OCI-M2 (cell line): ENCODE measurements at regions not wholly inside any gene's neighbourhood (a gene's known extent, or its start where the extent isn't known, plus 50 kb on each side); places are given as distances from the start of the nearest gene placed in this dataset.
"Not testable (repeated sequence)": the region's sequence is repeated elsewhere in the genome, so short reads cannot be mapped to it uniquely, and the experiment has no call there.

Source experiments
- DNase-seq: peaks from one replicate; lab custom pipeline; 2025; ENCODE audit not compliant: unreplicated experiment; lab: John Stamatoyannopoulos, UW

DNA sequence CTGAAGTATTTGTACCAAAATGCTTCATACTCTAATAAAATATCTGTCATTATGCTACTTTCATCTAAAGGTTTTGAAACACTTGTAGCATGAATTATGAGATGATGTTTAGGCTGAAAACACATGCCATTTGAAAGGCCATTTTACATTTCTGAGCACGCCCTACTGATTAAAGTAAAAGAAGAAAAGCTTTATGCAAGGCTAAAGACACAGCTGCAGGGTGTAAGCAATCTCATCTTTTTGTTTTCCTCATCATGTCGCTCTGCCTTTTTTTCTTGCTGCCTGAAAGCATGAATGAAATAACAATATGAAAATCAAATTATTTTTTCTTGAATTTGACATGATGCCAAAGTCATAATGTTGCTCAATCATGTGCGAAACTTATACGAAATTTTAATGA is 148.6 kb upstream of the ARG1 start:
- DNase-seq: no peak

DNA sequence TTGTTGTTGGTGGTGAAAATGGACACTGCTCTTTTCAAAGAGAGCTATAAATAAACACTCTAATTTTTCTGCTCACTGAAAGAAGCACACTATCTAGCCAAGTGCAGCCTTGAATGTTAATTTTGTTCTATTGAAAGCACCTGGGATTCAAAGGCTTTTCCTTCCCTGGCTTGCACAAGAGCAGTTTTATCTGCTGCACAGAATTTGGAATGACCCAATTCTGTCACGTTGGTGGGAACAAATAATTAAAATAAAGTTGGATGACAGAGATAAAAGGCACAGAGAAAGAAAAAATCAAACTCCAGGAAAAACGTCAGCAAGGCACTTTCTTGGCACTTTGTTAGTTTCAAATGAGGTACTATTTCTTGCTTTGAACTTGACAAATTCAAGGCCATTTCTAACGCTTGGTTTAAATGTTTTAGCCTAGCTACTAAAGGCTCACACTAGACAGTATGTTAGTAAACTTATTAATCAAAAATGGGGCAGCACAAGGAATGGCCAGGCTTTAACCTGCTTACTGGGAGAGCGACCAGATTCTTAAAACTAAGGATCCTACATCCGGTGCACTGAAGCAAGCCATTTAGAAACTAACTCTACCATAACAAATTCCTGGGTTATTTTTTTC is 145.5 kb upstream of the ARG1 start:
- no peak for DNase-seq

DNA sequence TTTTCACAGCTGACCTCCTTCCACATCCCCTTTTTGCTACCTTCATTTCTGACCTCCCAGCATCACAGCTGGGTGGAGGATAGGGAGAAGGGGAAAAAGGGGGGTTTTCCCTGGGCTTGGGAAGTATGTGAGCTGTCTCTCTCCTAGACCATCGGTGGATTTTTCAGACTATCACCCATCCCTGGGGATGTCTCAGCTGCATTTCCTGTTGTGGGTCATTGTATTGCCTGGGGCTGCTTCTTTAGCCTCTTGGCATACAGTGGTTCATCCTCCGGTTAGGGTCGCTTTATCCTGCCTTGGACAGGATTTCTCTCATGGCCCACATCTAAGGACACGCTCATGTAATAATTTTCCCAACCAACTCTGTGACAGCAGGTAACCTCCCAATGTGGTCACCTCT is 142.5 kb upstream of the ARG1 start:
- DNase-seq: no peak

DNA sequence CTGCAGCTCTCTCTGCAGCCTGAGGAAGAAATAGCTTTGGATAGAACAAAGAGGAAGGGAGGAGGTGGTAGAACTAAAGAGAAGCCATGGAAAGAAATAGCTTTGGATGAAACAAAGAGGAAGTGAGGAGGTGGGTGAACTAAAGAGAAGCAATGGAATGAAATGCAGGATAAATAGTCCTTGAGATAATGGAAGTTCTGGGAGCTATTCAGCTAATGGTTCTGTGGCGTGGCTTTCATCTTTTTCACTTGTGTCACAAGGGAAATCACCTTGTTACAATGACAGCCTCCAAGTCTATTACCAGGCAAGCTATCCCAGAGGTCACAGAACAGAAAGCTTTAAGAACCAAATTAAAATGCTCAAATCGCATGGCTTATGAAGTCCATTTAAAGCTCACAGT is 141.3 kb upstream of the ARG1 start:
- DNase-seq: no peak

DNA sequence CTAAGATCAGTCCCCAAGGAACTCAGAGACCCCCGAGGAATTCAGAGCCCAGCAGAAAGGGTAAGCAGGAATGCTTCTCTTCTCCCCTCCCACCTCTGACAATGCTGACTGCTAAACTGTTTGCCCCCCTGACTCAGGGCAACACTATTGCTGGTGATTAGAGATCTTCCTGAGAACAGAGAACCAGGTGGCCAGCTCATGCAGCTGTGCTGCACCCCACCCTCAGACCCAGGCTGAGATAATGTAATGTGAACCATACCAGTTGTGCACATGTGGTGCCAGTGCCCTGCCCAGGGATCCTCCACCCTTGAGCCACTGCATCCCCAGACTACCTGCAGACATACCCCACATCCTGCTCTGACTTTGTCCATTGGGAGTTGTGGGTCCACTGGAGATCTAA is 139.1 kb upstream of the ARG1 start:
- DNase-seq: no peak

DNA sequence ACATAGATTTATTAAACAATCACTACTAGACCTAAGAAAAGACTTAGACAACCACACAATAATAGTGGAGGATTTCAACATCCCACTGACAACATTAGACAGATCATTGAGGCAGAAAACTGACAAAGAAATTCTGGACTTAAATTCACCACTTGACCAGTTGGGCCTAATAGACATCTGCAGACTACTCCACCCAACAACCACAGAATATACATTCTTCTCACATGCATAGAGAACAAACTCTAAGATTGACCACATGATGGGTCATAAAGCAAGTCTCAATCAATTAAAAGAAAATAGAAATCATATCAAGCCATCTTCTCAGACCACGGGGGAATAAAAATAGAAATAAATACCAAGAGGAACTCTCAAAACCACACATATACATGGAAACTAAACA is 136.7 kb upstream of the ARG1 start:
- no peak for DNase-seq

DNA sequence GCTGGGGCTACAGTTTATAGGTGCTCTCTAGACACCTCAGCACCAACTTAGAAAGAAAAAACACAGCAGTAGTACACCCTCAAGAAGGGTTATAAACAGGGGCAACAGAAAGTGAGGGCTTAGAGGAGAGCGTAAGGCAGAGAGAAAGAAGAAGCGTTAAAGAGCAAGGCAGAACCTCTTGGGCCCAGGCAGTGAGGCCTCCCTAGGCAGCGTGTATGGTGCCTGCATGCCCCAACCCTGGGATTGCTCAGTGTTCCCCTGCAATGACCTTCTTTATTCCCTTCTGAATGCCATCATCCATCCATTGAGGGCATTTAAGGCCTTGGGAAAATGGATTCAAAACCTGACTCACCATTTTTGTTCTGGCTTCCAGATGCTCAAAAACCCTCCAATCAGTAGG is 130.0 kb upstream of the ARG1 start:
- no peak for DNase-seq

DNA sequence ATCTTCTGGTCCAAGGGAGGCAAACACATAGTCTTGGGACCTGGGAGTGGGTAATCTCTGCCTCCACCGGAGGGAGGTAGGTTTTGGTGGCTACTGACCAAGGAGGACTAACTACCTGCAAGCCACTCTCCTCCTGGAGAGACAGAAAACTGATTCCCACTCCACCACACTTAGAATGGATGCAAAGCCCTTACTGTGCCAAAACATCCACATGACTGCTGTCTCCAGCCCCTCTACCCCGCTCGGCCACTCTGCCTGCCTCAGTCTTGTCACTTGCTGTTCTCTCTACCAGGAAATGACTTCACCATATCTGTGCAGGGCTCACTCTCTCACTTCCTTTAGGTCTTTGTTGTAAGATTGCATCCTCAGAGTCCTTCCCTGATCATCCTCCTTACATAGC is 129.5 kb upstream of the ARG1 start:
- DNase-seq: no peak

DNA sequence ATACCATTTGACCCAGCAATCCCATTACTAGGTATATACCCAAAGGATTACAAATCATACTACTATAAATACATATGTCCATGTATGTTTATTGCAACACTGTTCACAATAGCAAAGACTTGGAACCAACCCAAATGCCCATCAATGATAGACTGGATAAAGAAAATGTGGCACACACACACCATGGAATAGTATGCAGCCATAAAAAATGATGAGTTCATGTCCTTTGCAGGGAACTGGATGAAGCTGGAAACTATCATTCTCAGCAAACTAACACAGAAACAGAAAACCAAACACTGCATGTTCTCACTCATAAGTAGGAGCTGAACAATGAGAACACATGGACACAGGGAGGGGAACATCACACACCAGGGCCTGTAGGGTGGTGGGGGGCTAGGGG is 127.7 kb upstream of the ARG1 start:
- DNase-seq: not testable (repeated sequence)

DNA sequence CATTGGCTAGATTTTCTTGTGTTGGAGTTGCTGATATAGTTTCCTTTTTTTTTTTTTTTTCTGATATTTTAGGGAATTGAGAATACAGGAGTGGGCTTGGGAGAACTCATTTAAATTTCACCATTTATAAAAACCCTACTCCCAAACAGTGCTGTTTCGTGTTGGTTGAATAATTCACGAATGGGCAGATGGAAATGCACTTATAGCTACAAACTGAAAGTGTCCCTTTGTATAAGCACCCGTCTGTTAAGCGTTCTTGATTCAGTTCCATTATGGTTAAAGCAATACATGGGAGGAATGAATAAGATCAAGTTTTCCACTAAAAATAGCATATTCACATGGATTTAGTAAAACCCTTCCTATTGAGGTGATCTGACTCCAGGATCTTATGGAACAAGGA is 122.2 kb upstream of the ARG1 start:
- DNase-seq: no peak

DNA sequence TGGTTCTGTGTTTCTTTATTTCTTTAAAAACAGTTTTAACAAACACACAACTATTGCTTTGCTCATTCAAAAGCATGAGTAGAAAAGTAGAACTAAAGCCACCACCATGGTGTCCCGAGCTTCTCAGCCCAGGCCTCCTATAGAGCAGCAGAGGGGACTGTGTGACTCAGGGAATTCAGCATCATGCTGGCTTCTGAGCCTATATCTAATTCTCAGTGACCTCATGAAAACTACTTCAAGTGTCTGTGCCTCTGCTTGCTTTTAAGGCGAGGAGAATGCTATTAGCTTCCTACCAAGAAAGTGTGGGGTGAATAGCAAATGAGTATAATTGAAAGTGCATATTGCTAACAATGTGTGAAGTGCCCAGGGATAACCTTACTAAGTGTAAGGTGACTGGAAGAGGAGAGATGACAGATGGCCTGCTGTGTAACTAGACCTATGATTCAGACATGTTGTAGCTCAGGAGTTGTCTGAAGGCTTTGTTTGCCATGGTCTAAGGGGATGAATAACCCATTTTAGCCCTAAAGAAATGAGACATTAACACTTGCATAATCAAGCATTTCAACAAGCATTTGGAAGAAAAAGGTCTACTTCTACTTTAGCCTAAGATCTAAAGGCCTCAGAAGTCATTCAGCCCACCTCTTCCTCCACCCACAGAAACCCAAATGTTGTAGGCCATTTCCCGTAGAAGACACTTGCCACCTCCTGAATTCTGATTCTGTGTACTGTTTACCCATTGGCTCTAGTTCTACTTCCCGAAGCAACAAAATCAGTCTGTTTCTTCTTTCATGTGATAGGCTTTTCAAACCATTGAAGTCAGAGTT is 121.5 kb upstream of the ARG1 start:
- DNase-seq: no peak

DNA sequence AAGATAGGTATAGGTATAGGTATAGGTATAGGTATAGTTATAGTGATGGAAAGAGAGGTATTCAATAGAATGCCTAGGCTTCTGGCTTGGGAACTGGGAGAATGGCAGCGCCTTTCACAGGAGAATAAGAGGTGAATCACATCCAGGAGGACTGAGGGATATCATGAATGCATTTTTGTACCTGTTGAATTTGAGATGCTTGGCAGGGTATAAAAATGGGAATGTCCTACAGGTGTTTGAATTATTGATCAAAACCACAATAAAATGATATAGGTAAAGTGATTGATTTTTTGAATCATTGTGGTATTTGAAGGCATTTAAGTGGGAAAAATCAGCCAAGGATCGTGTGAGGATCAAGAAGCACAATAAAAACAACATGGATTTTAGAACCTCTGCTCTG is 119.2 kb upstream of the ARG1 start:
- no peak for DNase-seq

DNA sequence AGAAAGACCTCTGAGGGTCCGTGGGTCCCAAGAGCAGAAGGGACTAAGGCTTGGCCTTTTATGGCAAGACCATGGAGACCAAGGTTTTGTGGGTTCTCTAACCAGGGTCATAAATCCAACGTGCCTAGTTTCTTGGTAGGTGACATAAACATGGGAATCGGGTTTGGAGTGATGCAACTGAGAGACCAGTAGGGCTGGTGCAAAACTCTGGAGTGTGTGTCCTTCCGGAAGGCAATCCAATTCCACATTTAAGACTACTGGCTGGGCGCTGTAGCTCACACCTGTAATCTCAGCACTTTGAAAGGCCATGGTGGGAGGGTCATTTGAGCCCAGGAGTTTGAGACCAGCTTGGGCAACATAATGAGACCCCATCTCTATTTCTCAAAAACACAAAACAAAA is 116.5 kb upstream of the ARG1 start:
- no peak for DNase-seq

DNA sequence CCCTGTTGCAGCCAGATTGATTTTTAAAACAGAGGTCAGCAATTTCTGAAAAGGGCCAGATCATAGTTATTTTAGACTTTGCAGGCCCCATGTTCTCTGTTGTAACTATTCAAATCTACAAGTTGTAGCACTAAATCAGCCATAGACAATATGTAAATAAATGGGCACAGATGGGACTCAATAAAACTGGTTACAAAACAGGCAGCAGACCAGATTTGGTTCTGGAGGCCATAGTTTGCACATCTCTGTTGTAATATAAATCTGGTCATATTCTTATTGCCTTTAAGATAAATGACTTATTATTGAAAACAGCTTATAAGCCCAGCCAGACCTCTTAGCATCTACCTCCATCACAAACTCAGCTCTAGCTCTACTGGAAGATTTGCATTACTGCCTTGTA is 114.0 kb upstream of the ARG1 start:
- DNase-seq: no peak

DNA sequence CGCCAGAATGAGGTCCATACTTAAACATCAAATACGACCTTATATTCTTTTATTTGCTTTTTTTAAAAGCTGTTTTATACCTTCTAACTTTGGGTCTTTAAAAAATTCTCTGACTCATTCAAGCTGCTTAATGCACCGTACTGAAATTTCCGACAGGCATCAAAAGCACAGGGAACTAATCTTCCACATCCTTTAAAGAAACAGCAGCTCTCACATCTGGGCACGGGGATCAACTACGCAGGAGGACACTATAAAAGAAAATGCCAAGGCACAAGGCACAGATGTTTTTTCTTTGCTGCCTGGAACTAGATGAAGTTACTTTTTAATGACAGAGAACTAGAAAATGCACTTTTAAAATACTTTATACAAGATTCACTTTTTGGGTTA is 112.4 kb upstream of the ARG1 start:
- DNase-seq: no peak

DNA sequence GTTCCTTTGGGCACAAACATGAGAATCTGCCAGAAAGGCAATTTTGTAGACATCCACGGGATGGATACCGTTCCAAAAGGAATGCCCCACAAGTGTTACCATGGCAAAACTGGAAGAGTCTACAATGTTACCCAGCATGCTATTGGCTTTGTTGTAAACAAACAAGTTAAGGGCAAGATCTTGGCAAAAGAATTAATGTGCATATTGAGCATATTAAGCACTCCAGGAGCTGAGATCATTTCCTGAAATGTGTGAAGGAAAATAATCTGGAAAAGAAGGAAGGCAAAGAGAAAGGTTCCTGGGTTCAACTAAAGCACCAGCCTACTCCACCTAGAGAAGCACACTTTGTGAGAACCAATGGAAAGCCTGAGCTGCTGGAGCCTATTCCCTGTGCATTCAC is 103.9 kb upstream of the ARG1 start:
- no peak for DNase-seq

DNA sequence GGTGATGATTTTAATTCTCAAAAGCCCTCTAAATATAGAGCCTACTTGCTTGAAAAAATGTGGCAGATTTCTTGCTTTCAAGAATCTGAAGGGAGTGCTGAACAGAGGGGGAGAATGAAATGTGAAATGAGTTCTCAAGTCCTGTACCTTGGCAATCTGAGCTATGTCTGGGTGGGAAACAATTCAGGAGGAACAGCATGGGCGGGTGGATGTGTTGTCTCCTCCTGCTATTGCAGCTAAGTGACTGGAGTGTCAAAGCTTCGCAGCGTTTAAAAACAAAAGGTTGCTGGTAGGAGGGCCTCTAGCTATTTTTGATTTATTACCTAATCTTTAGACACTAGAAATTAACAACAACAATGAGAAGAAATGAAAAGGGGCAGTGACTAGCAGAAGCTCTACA is 102.5 kb upstream of the ARG1 start:
- DNase-seq: no peak

DNA sequence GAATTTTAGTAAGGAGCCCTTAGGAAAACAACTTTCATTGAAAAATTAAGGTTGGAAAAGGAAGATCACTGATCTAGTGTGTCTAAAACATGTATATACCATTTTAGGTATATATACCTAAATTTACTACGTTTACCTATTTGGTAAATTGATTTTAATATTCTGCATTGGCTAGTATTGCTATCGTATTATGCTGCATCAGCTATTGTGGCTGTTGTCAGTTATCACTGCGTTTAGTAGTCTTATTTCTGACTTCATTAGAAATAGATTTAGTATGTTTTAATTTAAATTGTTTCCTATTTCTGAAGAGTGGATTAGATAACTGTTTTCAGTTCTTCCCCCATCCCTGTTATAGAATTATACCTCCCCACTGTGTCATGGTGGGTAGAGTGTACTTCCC is 101.7 kb upstream of the ARG1 start:
- DNase-seq: no peak

DNA sequence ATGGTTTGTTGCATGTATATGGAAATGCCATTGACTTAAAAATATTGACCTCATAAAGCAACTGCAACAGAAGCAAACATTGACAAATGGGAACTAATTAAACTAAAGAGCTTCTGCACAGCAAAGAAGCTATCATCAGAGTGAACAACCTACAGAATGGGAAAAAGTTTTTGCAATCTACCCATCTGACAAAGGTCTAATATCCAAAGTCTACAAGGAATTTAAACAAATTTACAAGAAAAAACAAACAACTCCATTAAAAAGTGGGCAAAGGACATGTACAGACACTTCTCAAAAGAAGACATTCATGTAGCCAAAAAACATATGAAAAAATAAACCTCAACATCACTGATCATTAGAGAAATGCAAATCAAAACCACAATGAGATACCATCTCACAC is 99.7 kb upstream of the ARG1 start:
- DNase-seq: not testable (repeated sequence)

DNA sequence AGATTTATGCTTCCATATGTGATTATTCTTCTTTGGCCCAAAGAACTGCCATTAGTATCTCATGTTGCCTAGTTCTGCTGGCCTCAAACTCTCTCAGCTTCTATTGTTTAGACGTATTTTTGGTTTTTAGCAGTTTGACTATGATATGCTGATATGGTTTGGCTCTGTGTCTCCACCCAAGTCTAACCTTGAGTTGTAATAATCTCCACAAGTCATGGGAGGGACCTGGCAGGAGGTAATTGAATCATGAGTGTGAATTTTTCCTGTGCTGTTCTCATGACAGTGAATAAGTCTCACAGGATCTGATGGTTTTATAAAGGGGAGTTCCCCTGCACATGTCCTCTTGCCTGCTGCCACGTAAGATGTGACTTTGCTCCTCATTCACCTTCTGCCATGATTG is 96.7 kb upstream of the ARG1 start:
- DNase-seq: no peak

DNA sequence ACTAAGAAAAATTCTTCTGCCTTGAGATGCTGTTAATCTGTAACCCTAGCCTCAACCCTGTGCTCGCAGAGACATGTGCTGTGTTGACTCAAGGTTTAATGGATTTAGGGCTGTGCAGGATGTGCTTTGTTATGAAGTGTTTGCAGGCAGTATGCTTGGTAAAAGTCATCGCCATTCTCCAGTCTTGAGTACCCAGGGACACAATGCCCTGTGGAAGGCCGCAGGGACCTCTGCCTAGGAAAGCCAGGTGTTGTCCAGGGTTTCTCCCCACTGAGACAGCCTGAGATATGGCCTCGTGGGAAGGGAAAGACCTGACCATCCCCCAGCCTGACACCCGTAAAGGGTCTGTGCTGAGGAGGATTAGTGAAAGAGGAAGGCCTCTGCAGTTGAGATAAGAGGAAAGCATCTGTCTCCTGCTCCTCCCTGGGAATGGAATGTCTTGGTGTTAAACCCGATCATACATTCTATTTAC is 94.2 kb upstream of the ARG1 start:
- DNase-seq: peak; percentile 47

DNA sequence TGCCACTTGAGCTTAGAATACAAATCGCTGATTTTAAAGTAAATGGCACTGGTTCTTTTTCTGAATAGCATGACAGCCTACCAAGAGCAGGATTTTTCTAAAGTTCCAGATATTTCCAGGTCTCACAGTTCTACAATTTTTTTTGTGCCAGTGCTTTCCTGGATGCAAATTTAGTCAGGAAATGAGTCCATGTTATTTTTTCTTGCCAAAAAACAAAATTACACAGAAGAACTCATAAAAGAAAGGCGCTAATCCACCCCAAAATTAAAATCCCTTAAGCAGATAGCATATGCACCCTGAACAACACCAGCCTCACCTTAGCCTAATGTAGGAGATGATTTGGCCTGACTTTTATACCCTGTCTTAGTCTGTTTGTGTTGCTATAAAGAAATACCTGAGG is 86.4 kb upstream of the ARG1 start:
- DNase-seq: no peak

DNA sequence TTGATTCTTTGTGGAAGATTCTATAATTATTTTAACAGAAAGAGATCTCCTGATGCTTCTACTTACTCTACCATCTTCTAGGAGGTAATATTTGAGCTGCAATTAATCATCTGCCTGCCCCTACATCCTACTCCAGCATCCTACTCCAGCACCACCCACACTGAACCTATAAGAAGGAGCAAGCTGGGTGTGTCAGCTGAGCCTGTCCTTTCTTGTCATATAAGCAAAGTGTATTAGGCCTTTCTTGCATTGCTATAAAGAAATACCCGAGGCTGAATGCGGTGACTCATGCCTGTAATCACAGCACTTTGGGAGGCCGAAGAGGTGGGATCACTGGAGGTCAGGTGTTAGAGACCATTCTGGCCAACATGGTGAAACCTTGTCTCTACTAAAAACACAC is 84.2 kb upstream of the ARG1 start:
- no peak for DNase-seq
